H9 (cell line): ENCODE measurements at regions not wholly inside any gene's neighbourhood (a gene's known extent, or its start where the extent isn't known, plus 50 kb on each side); places are given as distances from the start of the nearest gene placed in this dataset.

Source experiments
- DNase-seq: peaks from one replicate; pipeline ENCODE4 v3.0.0-alpha.2; 2017
- H2AFZ ChIP-seq: one replicate; pipeline ENCODE4 v1.6.1; 2013; ENCODE audit warnings: mild to moderate bottlenecking, low read length, control low read depth, moderate library complexity
- H2AK5ac ChIP-seq: 2 replicates; pipeline ENCODE4 v1.6.1; 2013; ENCODE audit warnings: low read length, control low read depth, mixed read lengths; ENCODE audit not compliant: insufficient read length
- H2BK120ac ChIP-seq: one replicate; pipeline ENCODE4 v1.6.1; 2013; ENCODE audit warnings: low read depth, mild to moderate bottlenecking, low read length, control low read depth, inconsistent platforms; ENCODE audit not compliant: poor library complexity, severe bottlenecking
- H2BK12ac ChIP-seq: 2 replicates; pipeline ENCODE4 v1.6.1; 2013; ENCODE audit warnings: low read length, control low read depth, mixed read lengths, low read depth; ENCODE audit not compliant: insufficient read length
- H2BK15ac ChIP-seq: 2 replicates; pipeline ENCODE4 v1.6.1; 2013; ENCODE audit warnings: low read depth, low read length, control low read depth
- H2BK20ac ChIP-seq: one replicate; pipeline ENCODE4 v1.6.1; 2013; ENCODE audit warnings: low read depth, mild to moderate bottlenecking, low read length, control low read depth, inconsistent platforms; ENCODE audit not compliant: poor library complexity, severe bottlenecking
- H2BK5ac ChIP-seq: 2 replicates; pipeline ENCODE4 v1.6.1; 2013; ENCODE audit warnings: low read length, control low read depth, mixed read lengths; ENCODE audit not compliant: insufficient read length
- H3K14ac ChIP-seq: 2 replicates; pipeline ENCODE4 v1.6.1; 2013; ENCODE audit warnings: low read length, control low read depth; ENCODE audit not compliant: insufficient read depth
- H3K18ac ChIP-seq: 2 replicates; pipeline ENCODE4 v1.6.1; 2013; ENCODE audit warnings: low read depth, mild to moderate bottlenecking, mixed read lengths, low read length, control low read depth; ENCODE audit not compliant: insufficient read length
- H3K23ac ChIP-seq: 2 replicates; pipeline ENCODE4 v1.6.1; 2013; ENCODE audit warnings: low read length, control low read depth, mixed read lengths, low read depth; ENCODE audit not compliant: insufficient read length
- H3K23me2 ChIP-seq: 2 replicates; pipeline ENCODE4 v1.6.1; 2013; ENCODE audit warnings: low read depth, mild to moderate bottlenecking, mixed read lengths, low read length, control low read depth; ENCODE audit not compliant: insufficient read length, poor library complexity, severe bottlenecking
- H3K27ac ChIP-seq: 2 replicates; pipeline ENCODE4 v1.5.1; 2013; ENCODE audit warnings: low read length, control low read depth, mixed read lengths, low read depth; ENCODE audit not compliant: insufficient read length
- H3K27me3 ChIP-seq: 2 replicates; pipeline ENCODE4 v1.6.1; 2013; ENCODE audit warnings: low read length, control low read depth, inconsistent platforms; ENCODE audit not compliant: insufficient read depth
- H3K4ac ChIP-seq: 2 replicates; pipeline ENCODE4 v1.6.1; 2013; ENCODE audit warnings: low read depth, mild to moderate bottlenecking, control low read depth, inconsistent platforms, low read length, moderate library complexity
- H3K4me1 ChIP-seq: 2 replicates; pipeline ENCODE4 v1.6.1; 2013; ENCODE audit warnings: low read length, control low read depth, inconsistent platforms; ENCODE audit not compliant: insufficient read depth
- H3K4me2 ChIP-seq: 2 replicates; pipeline ENCODE4 v1.6.1; 2013; ENCODE audit warnings: low read length, control low read depth, mixed read lengths; ENCODE audit not compliant: insufficient read length, insufficient read depth
- H3K56ac ChIP-seq: 2 replicates; pipeline ENCODE4 v1.6.1; 2013; ENCODE audit warnings: low read depth, mild to moderate bottlenecking, mixed read lengths, low read length, control low read depth; ENCODE audit not compliant: insufficient read length
- H3K79me1 ChIP-seq: 2 replicates; pipeline ENCODE4 v1.6.1; 2013; ENCODE audit warnings: low read depth, mild to moderate bottlenecking, moderate library complexity, low read length, control low read depth, inconsistent platforms; ENCODE audit not compliant: insufficient read depth, poor library complexity, severe bottlenecking
- H3K79me2 ChIP-seq: 2 replicates; pipeline ENCODE4 v1.6.1; 2013; ENCODE audit warnings: low read length, control low read depth, inconsistent platforms; ENCODE audit not compliant: insufficient read depth
- H3K9ac ChIP-seq: 2 replicates; pipeline ENCODE4 v1.6.1; 2013; ENCODE audit warnings: low read length, control low read depth, mixed read lengths; ENCODE audit not compliant: insufficient read length; ENCODE audit errors: extremely low read depth
- H3K9me3 ChIP-seq: one replicate; pipeline ENCODE4 v1.6.1; 2013; ENCODE audit warnings: low read depth, low read length, inconsistent platforms; ENCODE audit not compliant: control insufficient read depth
- H3T11ph ChIP-seq: one replicate; pipeline ENCODE4 v1.6.1; 2013; ENCODE audit warnings: mild to moderate bottlenecking, low read length, control low read depth, inconsistent platforms
- H4K20me1 ChIP-seq: one replicate; pipeline ENCODE4 v1.6.1; 2013; ENCODE audit not compliant: control insufficient read depth, insufficient read length, insufficient read depth
- H4K5ac ChIP-seq: 2 replicates; pipeline ENCODE4 v1.6.1; 2013; ENCODE audit warnings: low read depth, mild to moderate bottlenecking, mixed read lengths, low read length, control low read depth; ENCODE audit not compliant: insufficient read length
- H4K8ac ChIP-seq: replicated peaks from 2 replicates; pipeline ENCODE4 v1.6.1; 2013; ENCODE audit warnings: low read length, control low read depth, mixed read lengths, low read depth; ENCODE audit not compliant: insufficient read length
- H4K91ac ChIP-seq: 2 replicates; pipeline ENCODE4 v1.6.1; 2013; ENCODE audit warnings: low read depth, mild to moderate bottlenecking, moderate library complexity, mixed read lengths, low read length, control low read depth; ENCODE audit not compliant: insufficient read length
- H3K27ac Mint-ChIP-seq, 3 experiments: 2 replicates in 2 of 3; 3 replicates in 1 of 3; pipeline ENCODE4 v1.8.0; 2020 to 2021; ENCODE audit warnings: mixed read lengths in 3 of 3, mild to moderate bottlenecking in 1 of 3, moderate library complexity in 1 of 3
- H3K27me3 Mint-ChIP-seq: 2 replicates; pipeline ENCODE4 v1.8.0; 2021; ENCODE audit warnings: low read depth, mild to moderate bottlenecking, moderate library complexity, mixed read lengths
- H3K36me3 Mint-ChIP-seq, 3 experiments: 2 replicates in 2 of 3; 3 replicates in 1 of 3; pipeline ENCODE4 v1.8.0; 2020 to 2021; ENCODE audit warnings: low read depth in 3 of 3, mixed read lengths in 3 of 3; ENCODE audit not compliant: insufficient read depth in 1 of 3
- H3K4me1 Mint-ChIP-seq, 2 experiments: 2 replicates each; pipeline ENCODE4 v1.8.0; 2020; ENCODE audit warnings: mixed read lengths in 2 of 2
- H3K4me3 Mint-ChIP-seq, 2 experiments: 2 replicates in 1 of 2; 3 replicates in 1 of 2; pipeline ENCODE4 v1.8.0; 2020 to 2021; ENCODE audit warnings: mild to moderate bottlenecking in 2 of 2, mixed read lengths in 2 of 2, moderate library complexity in 1 of 2
- H3K9me3 Mint-ChIP-seq, 2 experiments: 2 replicates in 1 of 2; 3 replicates in 1 of 2; pipeline ENCODE4 v1.8.0; 2020; ENCODE audit warnings: mild to moderate bottlenecking in 2 of 2, mixed read lengths in 2 of 2, moderate library complexity in 1 of 2
- CTCF ChIP-seq: fragments of 200-600 bp; sonication (generic); conservative IDR thresholded peaks from 3 replicates; pipeline ENCODE4 v1.8.0; 2021; ENCODE audit warnings: antibody characterized with exemption, mild to moderate bottlenecking
- WGBS: extraction: QIAGEN DNeasy Blood & Tissue Kit; methylation state at CpG from one replicate; pipeline ENCODE4 v1.1.7; 2013; ENCODE audit warnings: missing lambda C conversion rate, low lambda C conversion rate, mixed read lengths; ENCODE audit not compliant: insufficient read length; ENCODE audit errors: extremely low coverage; 5-methylcytosine and 5-hydroxymethylcytosine counted together

DNA sequence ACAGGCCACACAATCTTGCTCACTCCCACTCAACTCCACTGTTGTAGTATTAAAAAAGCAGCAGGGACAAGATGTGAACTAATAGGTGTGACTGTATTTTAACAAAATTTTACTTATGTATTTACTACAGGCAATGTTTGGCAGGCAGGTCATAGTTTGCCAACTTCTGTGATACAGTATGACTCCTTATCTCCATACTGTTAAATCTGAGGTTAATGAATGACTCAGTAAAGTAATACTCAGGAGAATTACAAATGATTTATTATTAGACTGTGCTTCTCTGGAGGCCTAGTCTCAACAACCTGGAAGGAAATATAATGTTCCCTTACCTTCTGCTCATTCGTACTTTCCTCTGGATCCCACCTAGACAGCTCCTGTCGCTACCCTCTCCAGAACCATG lies 258.6 kb upstream of the KCNMB2 start:
- Histone ChIP-seq H3K9me3 (no peaks in the 10 kb centered on the region), H2AK5ac (no peak overlapping the region), H3K56ac (no peak overlapping the region), H3T11ph (no peak overlapping the region), H3K14ac (no peak overlapping the region), H2BK12ac (no peak overlapping the region), H4K5ac (no peak overlapping the region), H3K9ac (no peak overlapping the region), H4K8ac (no peak overlapping the region), H3K27ac (no peak overlapping the region), H3K4me2 (no peak overlapping the region), H3K23me2 (no peaks in the 10 kb centered on the region), H3K18ac (no peak overlapping the region), H3K79me2 (no peaks in the 10 kb centered on the region), H4K20me1 (no peaks in the 10 kb centered on the region), H3K23ac (no peak overlapping the region), H4K91ac (no peak overlapping the region), H2AFZ (no peak overlapping the region), H2BK5ac (no peak overlapping the region), H3K4me1 (no peaks in the 10 kb centered on the region), H2BK15ac (no peak overlapping the region), H3K79me1 (no peaks in the 10 kb centered on the region), H2BK20ac (no peak overlapping the region), H3K27me3 (no peaks in the 10 kb centered on the region), H3K4ac (no peak overlapping the region), H2BK120ac (no peak overlapping the region)
- 0 out of 7 replicates have a peak overlapping the region, but pooled peaks of 1 of the 3 experiments have one; percentile 34 for H3K27ac Mint-ChIP-seq
- H3K27me3 Mint-ChIP-seq = no peaks in the 10 kb centered on the region
- no peak for TF ChIP-seq CTCF
- H3K9me3 Mint-ChIP-seq = peaks cover 14% of the 10 kb centered on the region in 2 experiments
- H3K36me3 Mint-ChIP-seq = peaks cover 6 to 24% (median 10%) of the 10 kb centered on the region in 3 experiments; a peak in 6 of 7 replicates
- WGBS = no CpG with 5 or more reads among the region's 2 CpGs
- no peaks in the 10 kb centered on the region for H3K4me1 Mint-ChIP-seq
- no peak for DNase-seq
- H3K4me3 Mint-ChIP-seq = no peak overlapping the region
